Endothelial cell of umbilical vein (primary cell): ENCODE measurements at regions not wholly inside any gene's neighbourhood (a gene's known extent, or its start where the extent isn't known, plus 50 kb on each side); places are given as distances from the start of the nearest gene placed in this dataset.

ENCODE experiments used
- BruUV-seq: library from RNA; stranded (reverse); fragments of 400-500 nt; replicated peaks from 2 replicates; lab custom pipeline; 2021; lab: Mats Ljungman, UMichigan
- CTCF ChIA-PET: fragments of 300-600, 350-600 bp; sonication (Branson Sonifier 250); formaldehyde crosslinking; loops from one replicate; lab custom pipeline; 2021; ENCODE audit warnings: antibody characterized with exemption, inconsistent platforms; lab: Charles Lee
- POLR2A ChIA-PET: fragments of 300-600, 350-600 bp; sonication (Branson Sonifier 250); formaldehyde crosslinking; loops from one replicate; lab custom pipeline; 2021; ENCODE audit warnings: antibody characterized with exemption, inconsistent platforms; lab: Charles Lee
- DNase-seq: peaks from one replicate; pipeline ENCODE4 v3.0.0-alpha.2; 2011; ENCODE audit warnings: low read depth, low spot score
- FAIRE-seq: peaks from 2 replicates; lab custom pipeline; 2011; peaks lifted over from hg19 to GRCh38; lab: Jason Lieb, UNC
- H2AFZ ChIP-seq: 2 replicates; pipeline ENCODE4 v1.6.0; 2012; ENCODE audit warnings: low read depth, low read length, control low read depth, inconsistent platforms
- H3K27ac ChIP-seq: 2 replicates; pipeline ENCODE4 v1.5.1; 2011; ENCODE audit warnings: low read depth, mild to moderate bottlenecking, control low read depth, low read length, moderate library complexity; ENCODE audit not compliant: insufficient read depth
- H3K27me3 ChIP-seq, 2 experiments: 2 replicates each; pipeline versions ENCODE4 v1.6.0 to v1.6.1; 2011; ENCODE audit warnings: low read length in 2 of 2, mixed read lengths in 1 of 2; ENCODE audit not compliant: control insufficient read depth in 2 of 2, insufficient read depth in 2 of 2
- H3K36me3 ChIP-seq, 2 experiments: 2 replicates in 1 of 2; 3 replicates in 1 of 2; pipeline ENCODE4 v1.5.1; 2011; ENCODE audit warnings: low read length in 2 of 2, mild to moderate bottlenecking in 1 of 2, moderate library complexity in 1 of 2; ENCODE audit not compliant: control insufficient read depth in 2 of 2, insufficient read depth in 2 of 2; ENCODE audit errors: extremely low read depth in 1 of 2
- H3K4me1 ChIP-seq: 3 replicates; pipeline ENCODE4 v1.5.1; 2011; ENCODE audit warnings: mild to moderate bottlenecking, low read length; ENCODE audit not compliant: control insufficient read depth, insufficient read depth; ENCODE audit errors: extremely low read depth
- H3K4me2 ChIP-seq: 2 replicates; pipeline ENCODE4 v1.6.1; 2011; ENCODE audit warnings: low read length, control low read depth, mixed read lengths; ENCODE audit not compliant: insufficient read depth
- H3K4me3 ChIP-seq, 3 experiments: fragments of 200-600 bp in 1 of 3; sonication (generic), shearing (Covaris generic) in 1 of 3; replicated peaks in 1 of 3; 2 replicates each; pipeline ENCODE4 v1.5.1; 2011 to 2016; ENCODE audit warnings: control low read depth in 3 of 3, low read length in 3 of 3, mild to moderate bottlenecking in 2 of 3, inconsistent platforms in 1 of 3, low read depth in 1 of 3, moderate library complexity in 1 of 3; ENCODE audit not compliant: insufficient read depth in 1 of 3
- H3K79me2 ChIP-seq: 2 replicates; pipeline ENCODE4 v1.6.0; 2012; ENCODE audit warnings: low read length, inconsistent platforms; ENCODE audit not compliant: control insufficient read depth, insufficient read depth
- H3K9ac ChIP-seq: replicated peaks from 2 replicates; pipeline ENCODE3; 2011; ENCODE audit warnings: low read length, control low read depth; ENCODE audit not compliant: insufficient read depth; ENCODE audit errors: extremely low read depth
- H3K9me1 ChIP-seq: replicated peaks from 3 replicates; pipeline ENCODE4 v1.6.0; 2011; ENCODE audit warnings: mild to moderate bottlenecking, low read length; ENCODE audit not compliant: control insufficient read depth, insufficient read depth; ENCODE audit errors: extremely low read depth
- H3K9me3 ChIP-seq: replicated peaks from 2 replicates; pipeline ENCODE4 v1.5.1; 2012; ENCODE audit warnings: low read length, inconsistent platforms; ENCODE audit not compliant: control insufficient read depth, insufficient read depth
- H4K20me1 ChIP-seq: replicated peaks from 2 replicates; pipeline ENCODE3; 2011; ENCODE audit warnings: mild to moderate bottlenecking, low read length; ENCODE audit not compliant: control insufficient read depth, insufficient read depth; ENCODE audit errors: extremely low read depth
- EZH2 ChIP-seq: IDR thresholded peaks from 2 replicates; pipeline ENCODE4 v1.6.1; 2012; ENCODE audit warnings: borderline replicate concordance, low read depth, mild to moderate bottlenecking, moderate library complexity, low read length, inconsistent platforms; ENCODE audit not compliant: severe bottlenecking
- FOS ChIP-seq: IDR thresholded peaks from 2 replicates; pipeline ENCODE4 v1.6.1; 2011; ENCODE audit warnings: mild to moderate bottlenecking, low read length, moderate library complexity, borderline replicate concordance; ENCODE audit not compliant: insufficient read depth
- GATA2 ChIP-seq: IDR thresholded peaks from 2 replicates; pipeline ENCODE4 v1.7.0; 2011; ENCODE audit warnings: low read depth, mild to moderate bottlenecking, moderate library complexity, mixed read lengths, low read length; ENCODE audit not compliant: insufficient read length, insufficient read depth
- JUN ChIP-seq: IDR thresholded peaks from 2 replicates; pipeline ENCODE4 v1.6.1; 2011; ENCODE audit warnings: borderline replicate concordance, low read depth; ENCODE audit not compliant: insufficient read length, insufficient read depth
- MYC ChIP-seq: IDR thresholded peaks from one replicate; pipeline ENCODE4 v1.6.1; 2011; ENCODE audit warnings: mild to moderate bottlenecking, low read depth, low read length
- POLR2A ChIP-seq: IDR thresholded peaks from 2 replicates; pipeline ENCODE4 v1.6.1; 2012; ENCODE audit warnings: low read depth, mild to moderate bottlenecking, control low read depth, low read length
- POLR2AphosphoS5 ChIP-seq: IDR thresholded peaks from 2 replicates; pipeline ENCODE4 v1.6.1; 2012; ENCODE audit warnings: low read depth, mild to moderate bottlenecking, control low read depth, low read length, moderate library complexity; ENCODE audit not compliant: insufficient read depth
- dilution Hi-C: fragments of 300-500 bp; cut with MboI; formaldehyde crosslinking; loops from one replicate; pipeline ENCODE4 v1.15.0; 2019; ENCODE audit warnings: low sequenced_read_pairs; ENCODE audit not compliant: extremely low pct_ligation_motif_present
- intact Hi-C: fragments of 100-400 bp; cut with micrococcal nuclease; formaldehyde crosslinking; loops from one replicate; pipeline ENCODE4 v1.10.0; 2022
- TF ChIP-seq, protein P1 (sequence below): IDR thresholded peaks from 2 replicates; pipeline ENCODE4 v1.6.1; 2011; ENCODE audit not compliant: insufficient read depth, insufficient read length
- TF ChIP-seq, protein P2 (sequence below), 2 donors: IDR thresholded peaks; 1 replicate in 1 of 2; 2 replicates in 1 of 2; pipeline ENCODE4 v1.5.1; 2011; ENCODE audit warnings: low read length in 2 of 2, mild to moderate bottlenecking in 2 of 2, moderate library complexity in 2 of 2, control low read depth in 1 of 2, inconsistent platforms in 1 of 2, low read depth in 1 of 2; ENCODE audit not compliant: insufficient read depth in 1 of 2; ENCODE audit errors: extremely low read depth in 1 of 2

DNA sequence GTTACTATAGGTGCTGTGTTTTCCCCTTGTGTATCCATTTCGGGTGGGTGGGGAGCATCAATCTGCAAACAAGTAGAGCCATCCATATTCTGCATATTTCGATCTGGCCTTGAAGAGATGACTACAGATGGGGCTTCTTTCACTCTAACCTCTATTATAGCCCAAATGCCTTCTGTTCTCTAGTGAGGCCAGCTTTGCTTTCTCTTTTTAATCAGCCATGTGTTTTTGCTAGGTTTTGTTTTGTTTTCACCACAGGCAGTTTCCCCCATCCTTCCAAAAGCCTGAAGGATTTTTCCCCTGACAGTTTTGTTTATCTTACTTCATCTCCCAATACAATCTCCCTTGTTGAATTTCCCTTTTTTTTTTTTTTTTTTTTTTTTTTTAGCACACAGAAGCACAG lies 224.1 kb downstream of the BTG1 start:
- H2AFZ ChIP-seq, result no peak overlapping the region
- H3K36me3 ChIP-seq, result no peaks in the 10 kb centered on the region
- H3K4me2 ChIP-seq, result no peak overlapping the region
- no peak for FAIRE-seq
- no peaks in the 10 kb centered on the region for H3K9me3 ChIP-seq
- H3K9ac ChIP-seq, result no peak overlapping the region
- H3K27ac ChIP-seq, result no peak overlapping the region
- no peaks in the 10 kb centered on the region for H3K27me3 ChIP-seq
- DNase-seq, result no peak
- intact Hi-C loops (no loop called here), dilution Hi-C loops (no loop called here)
- no peak for TF ChIP-seq MYC
- ChIA-PET CTCF (interaction anchor here (0.7 kb wide), 1 partner anchor 23 kb away, joined by 4 read pairs; no protein-coding TSS in a partner anchor), POLR2A (no interaction called here)
- H3K79me2 ChIP-seq, result no peaks in the 10 kb centered on the region
- no TSS peak for BruUV-seq
- peaks cover 2% of the 10 kb centered on the region for H3K4me1 ChIP-seq
- no peaks in the 10 kb centered on the region for H4K20me1 ChIP-seq
- no peaks in the 10 kb centered on the region for H3K9me1 ChIP-seq
- no peak overlapping the region for H3K4me3 ChIP-seq

DNA sequence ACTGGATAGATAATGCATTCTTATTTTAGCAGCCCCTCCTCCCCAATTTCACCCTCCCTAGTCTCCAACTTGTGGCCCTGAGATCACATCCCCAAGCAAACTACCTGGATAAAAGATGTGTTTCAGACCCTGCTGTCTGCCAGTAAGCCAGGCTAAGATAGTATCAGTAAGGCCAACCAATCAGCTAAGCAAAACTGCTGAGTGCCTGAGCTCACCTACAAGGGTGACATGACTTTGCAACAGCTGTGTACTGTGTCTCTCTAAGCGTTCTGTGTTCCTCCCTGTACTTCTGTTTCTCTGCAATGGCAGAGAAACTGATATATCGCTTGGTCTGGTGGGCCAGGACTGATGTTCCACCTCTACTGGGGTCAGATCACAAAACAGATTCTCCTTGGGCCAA lies 224.9 kb downstream of the BTG1 start:
- Histone ChIP-seq H3K9me3 (no peaks in the 10 kb centered on the region), H3K9me1 (no peaks in the 10 kb centered on the region), H2AFZ (no peak overlapping the region), H3K27me3 (no peaks in the 10 kb centered on the region), H3K36me3 (no peaks in the 10 kb centered on the region), H3K79me2 (no peaks in the 10 kb centered on the region), H3K27ac (no peak overlapping the region), H3K9ac (no peak overlapping the region), H3K4me1 (no peaks in the 10 kb centered on the region), H4K20me1 (no peaks in the 10 kb centered on the region), H3K4me2 (no peak overlapping the region), H3K4me3 (no peak overlapping the region)
- POLR2A ChIA-PET, result interaction anchor here (0.6 kb wide), 1 partner anchor 206 kb away, joined by 4 read pairs; no protein-coding TSS in a partner anchor
- dilution Hi-C loops, result no loop called here
- FAIRE-seq, result no peak
- intact Hi-C loops, result no loop called here
- no TSS peak for BruUV-seq
- TF ChIP-seq POLR2AphosphoS5 (no peak), POLR2A (no peak), EZH2 (no peak), FOS (no peak), GATA2 (no peak), MYC (no peak), JUN (no peak)
- TF ChIP-seq, protein P1, sequence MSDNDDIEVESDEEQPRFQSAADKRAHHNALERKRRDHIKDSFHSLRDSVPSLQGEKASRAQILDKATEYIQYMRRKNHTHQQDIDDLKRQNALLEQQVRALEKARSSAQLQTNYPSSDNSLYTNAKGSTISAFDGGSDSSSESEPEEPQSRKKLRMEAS, result no peak
- TF ChIP-seq, protein P2, sequence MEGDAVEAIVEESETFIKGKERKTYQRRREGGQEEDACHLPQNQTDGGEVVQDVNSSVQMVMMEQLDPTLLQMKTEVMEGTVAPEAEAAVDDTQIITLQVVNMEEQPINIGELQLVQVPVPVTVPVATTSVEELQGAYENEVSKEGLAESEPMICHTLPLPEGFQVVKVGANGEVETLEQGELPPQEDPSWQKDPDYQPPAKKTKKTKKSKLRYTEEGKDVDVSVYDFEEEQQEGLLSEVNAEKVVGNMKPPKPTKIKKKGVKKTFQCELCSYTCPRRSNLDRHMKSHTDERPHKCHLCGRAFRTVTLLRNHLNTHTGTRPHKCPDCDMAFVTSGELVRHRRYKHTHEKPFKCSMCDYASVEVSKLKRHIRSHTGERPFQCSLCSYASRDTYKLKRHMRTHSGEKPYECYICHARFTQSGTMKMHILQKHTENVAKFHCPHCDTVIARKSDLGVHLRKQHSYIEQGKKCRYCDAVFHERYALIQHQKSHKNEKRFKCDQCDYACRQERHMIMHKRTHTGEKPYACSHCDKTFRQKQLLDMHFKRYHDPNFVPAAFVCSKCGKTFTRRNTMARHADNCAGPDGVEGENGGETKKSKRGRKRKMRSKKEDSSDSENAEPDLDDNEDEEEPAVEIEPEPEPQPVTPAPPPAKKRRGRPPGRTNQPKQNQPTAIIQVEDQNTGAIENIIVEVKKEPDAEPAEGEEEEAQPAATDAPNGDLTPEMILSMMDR (IDR thresholded peaks at IDR 0.05; ENCODE audit: extremely low read depth in 1 of 2, insufficient read depth in 1 of 2, low read depth in 1 of 2, low read length in 2 of 2), result no peak
- CTCF ChIA-PET, result no interaction called here
- DNase-seq, result no peak
